Activated CD8-positive, alpha-beta T cell treated with anti-CD3 and anti-CD28 coated beads for 36 hours (primary cell): ENCODE measurements at regions not wholly inside any gene's neighbourhood (a gene's known extent, or its start where the extent isn't known, plus 50 kb on each side); places are given as distances from the start of the nearest gene placed in this dataset.

Experiments used
- ATAC-seq: fragments of 200-7000 bp; cut with Tn5 transposase; one replicate; pipeline ENCODE4 v1.10.0; 2021; ENCODE audit warnings: mild to moderate bottlenecking, moderate library complexity
- CTCF ChIA-PET: fragments of 350-600 bp; sonication (Branson Sonifier 250); formaldehyde crosslinking; loops from one replicate; lab custom pipeline; 2021; ENCODE audit warnings: antibody characterized with exemption; lab: Charles Lee
- POLR2A ChIA-PET: fragments of 350-600 bp; sonication (Branson Sonifier 250); formaldehyde crosslinking; loops from one replicate; lab custom pipeline; 2021; ENCODE audit warnings: antibody characterized with exemption; lab: Charles Lee
- DNase-seq: peaks from one replicate; pipeline ENCODE4 v3.0.0-alpha.2; 2020
- H3K27ac Mint-ChIP-seq: one replicate; pipeline ENCODE4 v1.8.0; 2021; ENCODE audit warnings: mild to moderate bottlenecking, mixed read lengths
- H3K27me3 Mint-ChIP-seq: one replicate; pipeline ENCODE4 v1.8.0; 2021; ENCODE audit warnings: mixed read lengths
- H3K36me3 Mint-ChIP-seq: one replicate; pipeline ENCODE4 v1.8.0; 2021; ENCODE audit warnings: low read depth, mixed read lengths
- H3K4me1 Mint-ChIP-seq: one replicate; pipeline ENCODE4 v1.8.0; 2021; ENCODE audit warnings: low read depth, mixed read lengths
- H3K4me3 Mint-ChIP-seq: one replicate; pipeline ENCODE4 v1.8.0; 2021; ENCODE audit warnings: mild to moderate bottlenecking, moderate library complexity, mixed read lengths
- H3K9me3 Mint-ChIP-seq: one replicate; pipeline ENCODE4 v1.8.0; 2021; ENCODE audit warnings: mixed read lengths
- CTCF ChIP-seq: fragments of 200-600 bp; IDR thresholded peaks from one replicate; pipeline ENCODE4 v1.8.0; 2022; ENCODE audit warnings: antibody characterized with exemption, mild to moderate bottlenecking
- intact Hi-C: fragments of 100-400 bp; cut with micrococcal nuclease; formaldehyde crosslinking; loops from one replicate; pipeline ENCODE4 v1.10.0; 2022

DNA sequence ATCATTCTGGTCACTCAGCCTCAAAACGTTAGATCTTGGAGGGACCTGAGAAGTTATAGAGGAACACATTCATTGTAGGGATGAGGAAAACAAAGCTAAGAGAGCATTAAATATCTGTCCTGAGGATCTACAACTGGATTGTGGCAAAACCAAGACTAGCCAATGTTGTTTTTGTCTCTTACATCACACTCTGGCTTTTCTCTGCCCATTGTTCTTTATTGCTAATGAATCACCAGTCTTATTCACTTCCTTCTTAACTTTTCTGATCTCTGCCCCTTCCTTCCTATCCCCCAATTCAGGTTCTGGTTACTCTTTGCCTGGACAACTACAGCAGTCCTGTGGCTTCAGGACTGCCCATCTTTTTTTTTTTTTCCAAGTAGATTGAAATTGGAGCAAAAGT, 57.0 kb upstream of the PREP start:
- Mint-ChIP-seq H3K27me3 (no peaks in the 10 kb centered on the region), H3K27ac (peak overlapping the region; percentile 78), H3K4me3 (no peak overlapping the region), H3K36me3 (peaks cover 1% of the 10 kb centered on the region), H3K9me3 (no peaks in the 10 kb centered on the region), H3K4me1 (peaks cover 28% of the 10 kb centered on the region)
- CTCF ChIA-PET = no interaction called here
- intact Hi-C loops = no loop called here
- ATAC-seq (no peak), DNase-seq (no peak)
- POLR2A ChIA-PET = interaction anchor here (0.8 to 1.1 kb wide), 2 partner anchors 23 to 639 kb away, joined by 3 to 4 read pairs; no protein-coding TSS in a partner anchor
- TF ChIP-seq CTCF = no peak

- H3K36me3 Mint-ChIP-seq = peaks cover 4% of the 10 kb centered on the region
- peak; percentile 82 for ATAC-seq
- DNase-seq = peak; percentile 63
- POLR2A ChIA-PET = interaction anchor here (0.8 to 1.1 kb wide), 3 partner anchors 24 to 640 kb away, joined by 3 to 4 read pairs (median 3); no protein-coding TSS in a partner anchor
- H3K27ac Mint-ChIP-seq = peak overlapping the region; percentile 89
- H3K9me3 Mint-ChIP-seq = no peaks in the 10 kb centered on the region
- CTCF ChIA-PET = interaction anchor here (1.0 to 1.4 kb wide), 3 partner anchors 10 to 27 kb away, joined by 3 to 5 read pairs (median 3); no protein-coding TSS in a partner anchor
- TF ChIP-seq CTCF = no peak
- peaks cover 34% of the 10 kb centered on the region for H3K4me1 Mint-ChIP-seq
- intact Hi-C loops = no loop called here
- H3K27me3 Mint-ChIP-seq = no peaks in the 10 kb centered on the region
- peak overlapping the region; percentile 56 for H3K4me3 Mint-ChIP-seq
Observed at GRCh38 chr6:105459049-105459448, 56.2 kb upstream of the PREP start.

GRCh38 chr6:105458551-105458950, 55.7 kb upstream of the PREP start:
- no peak for TF ChIP-seq CTCF
- Mint-ChIP-seq H3K27me3 (no peaks in the 10 kb centered on the region), H3K9me3 (no peaks in the 10 kb centered on the region), H3K4me3 (peak overlapping the region; percentile 56), H3K4me1 (peaks cover 39% of the 10 kb centered on the region), H3K36me3 (peaks cover 4% of the 10 kb centered on the region), H3K27ac (peak overlapping the region; percentile 89)
- peak; percentile 52 for ATAC-seq
- ChIA-PET CTCF (interaction anchor here (1.0 to 1.4 kb wide), 4 partner anchors 10 to 27 kb away, joined by 3 to 5 read pairs (median 3); no protein-coding TSS in a partner anchor), POLR2A (interaction anchor here (0.7 to 1.1 kb wide), 2 partner anchors 31 to 188 kb away, joined by 3 to 5 read pairs; no protein-coding TSS in a partner anchor)
- no peak for DNase-seq
- intact Hi-C loops = no loop called here

- H3K27me3 Mint-ChIP-seq = no peaks in the 10 kb centered on the region
- ChIA-PET CTCF (interaction anchor here (1.0 to 1.4 kb wide), 5 partner anchors 11 to 27 kb away, joined by 3 to 5 read pairs (median 3); no protein-coding TSS in a partner anchor), POLR2A (interaction anchor here (0.7 to 1.1 kb wide), 2 partner anchors 31 to 188 kb away, joined by 3 to 5 read pairs; no protein-coding TSS in a partner anchor)
- H3K27ac Mint-ChIP-seq = peak overlapping the region; percentile 89
- H3K9me3 Mint-ChIP-seq = no peaks in the 10 kb centered on the region
- H3K4me1 Mint-ChIP-seq = peaks cover 43% of the 10 kb centered on the region
- H3K36me3 Mint-ChIP-seq = peaks cover 4% of the 10 kb centered on the region
- peak overlapping the region; percentile 56 for H3K4me3 Mint-ChIP-seq
- TF ChIP-seq CTCF = no peak
- intact Hi-C loops = no loop called here
- ATAC-seq (no peak), DNase-seq (no peak)
Observed at GRCh38 chr6:105458084-105458483, 55.2 kb upstream of the PREP start.

GRCh38 chr6:105453968-105454367, 51.1 kb upstream of the PREP start:
- Mint-ChIP-seq H3K27ac (peak overlapping the region; percentile 85), H3K9me3 (no peaks in the 10 kb centered on the region), H3K4me3 (peak overlapping the region; percentile 74), H3K36me3 (peaks cover 4% of the 10 kb centered on the region), H3K27me3 (no peaks in the 10 kb centered on the region), H3K4me1 (peaks cover 39% of the 10 kb centered on the region)
- ATAC-seq (no peak), DNase-seq (no peak)
- ChIA-PET CTCF (interaction anchor here (0.7 to 3.4 kb wide), 7 partner anchors 10 to 806 kb away, joined by 3 to 22 read pairs (median 3); partner anchors contain the start of gene PREP), POLR2A (interaction anchor here (0.9 to 1.0 kb wide), 2 partner anchors 30 to 356 kb away, joined by 3 read pairs; no protein-coding TSS in a partner anchor)
- intact Hi-C loops = no loop called here
- no peak for TF ChIP-seq CTCF
